Astrocyte (in vitro differentiated cells and primary cell): ENCODE measurements at regions not wholly inside any gene's neighbourhood (a gene's known extent, or its start where the extent isn't known, plus 50 kb on each side); places are given as distances from the start of the nearest gene placed in this dataset.

Experiments
- DNase-seq: peaks from one replicate; pipeline ENCODE4 v3.0.0-alpha.2; 2010; ENCODE audit warnings: low read depth
- FAIRE-seq: peaks from 2 replicates; lab custom pipeline; 2011; peaks lifted over from hg19 to GRCh38; lab: Jason Lieb, UNC
- H2AFZ ChIP-seq: 2 replicates; pipeline ENCODE4 v1.6.0; 2012; ENCODE audit warnings: low read depth, low read length, inconsistent platforms
- H3K27ac ChIP-seq: 2 replicates; pipeline ENCODE4 v1.5.1; 2011; ENCODE audit warnings: low read depth, low read length, inconsistent platforms
- H3K27me3 ChIP-seq: 2 replicates; pipeline ENCODE4 v1.6.0; 2011; ENCODE audit warnings: low read length, inconsistent platforms; ENCODE audit not compliant: insufficient read depth
- H3K36me3 ChIP-seq: 2 replicates; pipeline ENCODE4 v1.5.1; 2011; ENCODE audit warnings: low read length, inconsistent platforms; ENCODE audit not compliant: insufficient read depth
- H3K4me1 ChIP-seq: 2 replicates; pipeline ENCODE4 v1.5.1; 2011; ENCODE audit warnings: low read length, inconsistent platforms; ENCODE audit not compliant: insufficient read depth
- H3K4me2 ChIP-seq: 2 replicates; pipeline ENCODE4 v1.6.0; 2012; ENCODE audit warnings: low read length, inconsistent platforms
- H3K4me3 ChIP-seq: 2 replicates; pipeline ENCODE4 v1.5.1; 2011; ENCODE audit warnings: low read depth, mild to moderate bottlenecking, low read length, inconsistent platforms; ENCODE audit not compliant: insufficient read depth
- H3K79me2 ChIP-seq: 2 replicates; pipeline ENCODE4 v1.6.0; 2012; ENCODE audit warnings: mild to moderate bottlenecking, low read length, inconsistent platforms; ENCODE audit not compliant: insufficient read depth
- H3K9ac ChIP-seq: 2 replicates; pipeline ENCODE4 v1.6.0; 2012; ENCODE audit warnings: mild to moderate bottlenecking, low read length, inconsistent platforms
- H3K9me3 ChIP-seq: 2 replicates; pipeline ENCODE4 v1.5.1; 2012; ENCODE audit warnings: low read depth, mild to moderate bottlenecking, low read length, inconsistent platforms; ENCODE audit not compliant: insufficient read depth
- H4K20me1 ChIP-seq: 2 replicates; pipeline ENCODE4 v1.6.0; 2012; ENCODE audit warnings: low read length, inconsistent platforms; ENCODE audit not compliant: insufficient read depth
- H3K27ac Mint-ChIP-seq: one replicate; pipeline ENCODE4 v1.8.0; 2021; ENCODE audit warnings: mild to moderate bottlenecking, mixed read lengths; ENCODE audit not compliant: unreplicated experiment
- H3K27me3 Mint-ChIP-seq: one replicate; pipeline ENCODE4 v1.8.0; 2021; ENCODE audit warnings: low read depth, mixed read lengths; ENCODE audit not compliant: unreplicated experiment
- H3K36me3 Mint-ChIP-seq: one replicate; pipeline ENCODE4 v1.8.0; 2021; ENCODE audit warnings: low read depth, mixed read lengths; ENCODE audit not compliant: unreplicated experiment
- H3K4me1 Mint-ChIP-seq: one replicate; pipeline ENCODE4 v1.8.0; 2021; ENCODE audit warnings: low read depth, mixed read lengths; ENCODE audit not compliant: unreplicated experiment
- H3K4me3 Mint-ChIP-seq: one replicate; pipeline ENCODE4 v1.8.0; 2021; ENCODE audit warnings: mild to moderate bottlenecking, moderate library complexity, mixed read lengths; ENCODE audit not compliant: unreplicated experiment
- H3K9me3 Mint-ChIP-seq: one replicate; pipeline ENCODE4 v1.8.0; 2021; ENCODE audit warnings: mild to moderate bottlenecking, mixed read lengths; ENCODE audit not compliant: unreplicated experiment
- CTCF ChIP-seq: IDR thresholded peaks from 2 replicates; pipeline ENCODE4 v1.5.1; 2011; ENCODE audit warnings: low read depth, mild to moderate bottlenecking, inconsistent platforms, low read length, moderate library complexity; ENCODE audit not compliant: insufficient read depth
- EZH2 ChIP-seq: IDR thresholded peaks from 2 replicates; pipeline ENCODE4 v1.6.1; 2012; ENCODE audit warnings: mild to moderate bottlenecking, low read length, inconsistent platforms; ENCODE audit not compliant: insufficient read depth

- H3K4me1 ChIP-seq, result peaks cover 46% of the 10 kb centered on the region
- no peaks in the 10 kb centered on the region for H3K36me3 Mint-ChIP-seq
- H3K4me2 ChIP-seq, result no peak overlapping the region
- no peaks in the 10 kb centered on the region for H3K9me3 ChIP-seq
- H3K9me3 Mint-ChIP-seq, result no peaks in the 10 kb centered on the region
- TF ChIP-seq CTCF, result no peak
- no peak for TF ChIP-seq EZH2
- H3K9ac ChIP-seq, result no peak overlapping the region
- H3K4me3 Mint-ChIP-seq, result no peak overlapping the region
- no peaks in the 10 kb centered on the region for H3K27me3 ChIP-seq
- no peaks in the 10 kb centered on the region for H4K20me1 ChIP-seq
- H3K4me1 Mint-ChIP-seq, result peaks cover 52% of the 10 kb centered on the region
- H3K4me3 ChIP-seq, result no peak overlapping the region
- H3K27me3 Mint-ChIP-seq, result no peaks in the 10 kb centered on the region
- no peaks in the 10 kb centered on the region for H3K79me2 ChIP-seq
- H3K27ac ChIP-seq, result no peak overlapping the region
- H3K36me3 ChIP-seq, result no peaks in the 10 kb centered on the region
- peak overlapping the region; percentile 81 for H3K27ac Mint-ChIP-seq
- no peak for FAIRE-seq
- peak; percentile 41 for DNase-seq
- H2AFZ ChIP-seq, result no peak overlapping the region
These were observed 85.2 kb downstream of the HS1BP3 start for GRCh38 chr2:20565623-20566236.

- no peaks in the 10 kb centered on the region for H3K36me3 Mint-ChIP-seq
- H3K27ac ChIP-seq, result no peak overlapping the region
- no peak for FAIRE-seq
- DNase-seq, result no peak
- H3K27me3 Mint-ChIP-seq, result no peaks in the 10 kb centered on the region
- H3K4me3 ChIP-seq, result no peak overlapping the region
- no peaks in the 10 kb centered on the region for H3K9me3 Mint-ChIP-seq
- no peaks in the 10 kb centered on the region for H3K9me3 ChIP-seq
- H3K4me1 Mint-ChIP-seq, result peaks cover 47% of the 10 kb centered on the region
- no peak overlapping the region for H3K4me2 ChIP-seq
- no peaks in the 10 kb centered on the region for H3K79me2 ChIP-seq
- H3K9ac ChIP-seq, result no peak overlapping the region
- peaks cover 40% of the 10 kb centered on the region for H3K4me1 ChIP-seq
- H4K20me1 ChIP-seq, result no peaks in the 10 kb centered on the region
- no peak overlapping the region for H3K4me3 Mint-ChIP-seq
- H3K27me3 ChIP-seq, result no peaks in the 10 kb centered on the region
- TF ChIP-seq EZH2, result no peak
- TF ChIP-seq CTCF, result no peak
- H2AFZ ChIP-seq, result no peak overlapping the region
- H3K36me3 ChIP-seq, result no peaks in the 10 kb centered on the region
- H3K27ac Mint-ChIP-seq, result no peak overlapping the region
These were observed 84.6 kb downstream of the HS1BP3 start for GRCh38 chr2:20566331-20566730.

GRCh38 chr2:20567159-20567925, 83.6 kb downstream of the HS1BP3 start:
- no peaks in the 10 kb centered on the region for H3K9me3 Mint-ChIP-seq
- no peak for DNase-seq
- Histone ChIP-seq H3K4me3 (no peak overlapping the region), H3K9me3 (no peaks in the 10 kb centered on the region), H3K9ac (no peak overlapping the region), H3K27me3 (no peaks in the 10 kb centered on the region), H4K20me1 (no peaks in the 10 kb centered on the region), H3K79me2 (no peaks in the 10 kb centered on the region), H3K4me2 (no peak overlapping the region), H2AFZ (no peak overlapping the region), H3K27ac (no peak overlapping the region), H3K36me3 (no peaks in the 10 kb centered on the region), H3K4me1 (peaks cover 32% of the 10 kb centered on the region)
- H3K4me1 Mint-ChIP-seq, result peaks cover 42% of the 10 kb centered on the region
- no peak overlapping the region for H3K4me3 Mint-ChIP-seq
- no peaks in the 10 kb centered on the region for H3K36me3 Mint-ChIP-seq
- no peak for FAIRE-seq
- peak overlapping the region; percentile 89 for H3K27ac Mint-ChIP-seq
- TF ChIP-seq CTCF (no peak), EZH2 (no peak)
- H3K27me3 Mint-ChIP-seq, result peaks cover 2% of the 10 kb centered on the region
